HG03378 (cell line): ENCODE measurements at regions not wholly inside any gene's neighbourhood (a gene's known extent, or its start where the extent isn't known, plus 50 kb on each side); places are given as distances from the start of the nearest gene placed in this dataset.

Source experiments
- ATAC-seq: cut with Tn5 transposase; IDR thresholded peaks from one replicate; pipeline ENCODE4 v1.9.1; 2021; ENCODE audit warnings: mild to moderate bottlenecking, moderate library complexity; ENCODE audit not compliant: unreplicated experiment

DNA sequence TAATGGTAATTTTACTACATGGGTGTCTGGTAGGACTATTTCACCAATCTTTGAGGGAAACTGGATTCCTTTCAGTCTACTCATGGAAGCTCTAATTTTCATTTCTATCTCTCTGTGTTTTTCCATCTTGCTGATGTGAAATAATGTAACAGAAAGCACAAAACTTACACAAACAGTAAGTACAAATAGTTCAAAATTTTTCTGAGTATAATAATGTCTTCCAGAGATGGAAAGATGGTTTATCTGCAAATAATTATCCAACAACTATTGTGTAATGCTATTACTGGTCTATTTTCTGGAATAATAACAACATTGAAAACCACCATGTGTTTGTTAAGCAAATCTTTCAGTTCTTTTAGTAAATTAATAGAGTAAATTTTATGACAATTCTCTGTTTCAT, 565.8 kb upstream of the MGMT start:
- ATAC-seq = no peak

DNA sequence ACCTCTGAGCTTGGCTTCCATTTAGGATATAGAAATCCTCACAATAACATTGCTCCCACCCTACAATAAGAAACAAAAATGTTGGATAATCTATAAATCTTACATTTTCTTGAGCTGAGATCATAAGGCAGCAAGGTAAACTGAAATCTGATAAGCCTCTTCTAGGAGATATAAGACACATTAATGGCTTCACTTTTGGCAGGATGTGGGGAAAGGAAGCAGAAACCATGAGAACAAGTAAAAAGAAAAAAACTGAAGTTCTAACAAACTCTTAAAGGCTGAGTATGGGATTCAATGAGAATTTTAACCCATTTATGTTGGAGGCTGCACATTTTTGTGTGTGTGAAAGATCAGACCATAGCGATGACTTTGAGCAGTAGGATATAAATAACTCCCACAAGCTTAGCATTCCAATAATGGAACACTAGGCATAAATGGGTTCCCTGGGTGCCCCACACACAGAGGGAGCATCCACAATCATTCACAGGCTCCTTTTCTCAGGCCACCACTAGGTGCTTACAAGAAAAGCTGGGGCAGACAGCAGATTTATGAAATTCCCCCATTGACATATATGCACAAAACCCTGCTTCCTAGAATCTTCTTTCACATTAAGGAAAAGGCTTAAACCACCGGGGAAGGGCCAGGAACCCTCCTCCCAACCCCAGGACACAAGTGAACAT, 564.9 kb upstream of the MGMT start:
- ATAC-seq = no peak

DNA sequence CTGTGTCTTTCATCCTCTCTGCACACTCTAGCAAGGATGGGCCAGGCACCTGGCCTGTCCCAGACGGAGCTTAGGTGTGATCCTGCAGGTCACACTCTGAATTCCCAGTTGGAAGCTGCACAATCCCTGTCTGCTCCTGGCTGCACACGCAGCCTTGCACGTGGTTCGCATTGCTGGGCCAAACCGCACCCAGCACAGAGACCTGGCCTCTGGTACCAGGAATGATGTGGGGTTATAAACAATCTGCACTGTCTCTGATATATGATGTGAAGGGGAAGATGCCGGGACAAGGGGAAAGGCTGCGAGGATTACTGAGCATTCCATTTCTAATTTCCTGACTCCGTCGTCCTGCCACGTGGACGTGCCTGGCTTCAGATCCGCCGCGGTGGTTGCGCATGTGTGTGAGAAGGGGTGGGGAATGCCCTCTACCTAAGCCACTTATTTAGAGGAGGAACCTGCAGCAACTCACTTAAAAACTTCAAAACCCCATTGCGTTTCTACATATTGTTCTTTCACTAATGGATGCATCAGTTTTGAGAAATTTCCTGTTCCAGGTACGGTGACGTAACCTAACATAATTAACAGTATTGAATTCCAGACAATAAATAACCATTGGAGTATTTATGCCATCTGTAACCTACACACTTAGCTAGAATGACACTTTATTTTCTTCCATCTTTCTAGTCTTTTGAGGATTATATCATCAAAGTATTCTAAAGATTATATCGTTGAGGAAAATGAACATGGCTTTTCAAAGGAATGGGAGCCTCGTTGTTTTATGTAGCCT, 559.7 kb upstream of the MGMT start:
- no peak for ATAC-seq

DNA sequence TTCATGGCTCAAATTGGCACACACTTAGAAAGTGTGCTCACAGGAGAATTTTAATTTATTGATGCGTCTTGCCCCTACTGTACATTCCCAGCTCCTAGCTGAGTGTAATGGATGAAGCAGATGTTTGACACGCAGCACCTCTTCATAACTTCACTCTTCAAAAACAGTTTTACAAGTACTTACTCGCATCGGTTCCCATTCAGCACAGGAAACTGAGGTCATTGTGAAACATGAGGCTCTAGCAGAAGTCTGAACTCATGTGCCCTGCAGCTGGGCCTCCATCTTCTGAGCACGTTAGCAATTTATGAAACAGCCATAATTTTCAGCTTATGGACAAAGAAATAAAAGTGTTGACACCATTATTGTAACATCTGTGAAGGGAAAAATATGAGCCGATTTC, 558.9 kb upstream of the MGMT start:
- ATAC-seq = no peak

DNA sequence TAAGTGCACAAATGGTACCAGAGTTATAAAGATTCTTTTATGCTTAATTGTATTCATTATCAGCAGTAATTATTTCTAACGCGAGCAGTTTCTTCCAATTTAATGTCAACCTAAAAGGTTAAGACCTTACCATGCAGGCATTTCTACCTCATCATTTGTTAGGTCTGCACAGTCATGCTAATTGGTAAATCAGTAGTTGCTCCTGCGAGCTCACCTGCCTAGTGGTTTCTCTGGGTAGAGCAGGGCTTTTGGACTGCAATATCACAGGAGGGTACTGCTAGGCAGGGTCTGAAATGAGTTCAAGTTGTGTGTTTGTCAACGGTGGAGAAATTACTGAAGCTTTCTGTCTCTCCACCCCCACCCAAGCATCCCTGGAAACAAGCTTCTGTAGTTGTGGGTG, 558.5 kb upstream of the MGMT start:
- no peak for ATAC-seq

DNA sequence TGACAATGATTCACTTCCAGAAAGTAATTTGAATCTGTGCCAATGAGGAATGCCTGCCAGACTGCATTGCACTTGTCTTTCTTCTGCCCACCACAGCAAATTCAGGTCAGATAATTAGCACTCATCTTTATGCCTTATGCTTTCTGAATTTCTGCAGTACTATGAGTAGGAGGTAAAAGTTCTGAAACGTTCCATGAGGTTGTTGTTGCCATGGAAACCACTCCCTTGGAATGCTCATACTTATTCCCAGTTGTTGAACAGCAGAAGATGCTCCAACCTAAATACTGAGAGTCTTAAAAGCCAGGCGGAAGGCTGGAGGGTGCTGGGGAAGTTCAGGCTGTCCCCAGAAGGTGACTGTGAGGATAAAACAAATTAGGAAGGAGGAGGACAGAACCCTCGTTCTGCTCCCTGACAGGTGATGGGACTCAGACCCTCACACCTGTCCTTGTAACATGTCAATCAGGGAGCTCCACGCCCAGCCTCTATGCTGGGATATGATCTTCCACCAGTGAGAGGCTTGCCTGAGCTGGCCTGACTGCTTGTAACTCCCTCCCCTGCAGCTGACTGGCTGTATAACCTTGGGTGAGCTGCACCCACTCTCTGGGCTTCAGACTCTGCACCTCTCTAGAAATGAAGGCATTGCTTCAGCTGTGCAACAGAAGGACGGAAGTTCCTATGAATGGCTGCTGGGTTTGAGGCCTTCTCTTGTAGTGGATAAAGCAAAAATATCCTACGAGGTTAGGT, 554.3 kb upstream of the MGMT start:
- ATAC-seq = no peak

DNA sequence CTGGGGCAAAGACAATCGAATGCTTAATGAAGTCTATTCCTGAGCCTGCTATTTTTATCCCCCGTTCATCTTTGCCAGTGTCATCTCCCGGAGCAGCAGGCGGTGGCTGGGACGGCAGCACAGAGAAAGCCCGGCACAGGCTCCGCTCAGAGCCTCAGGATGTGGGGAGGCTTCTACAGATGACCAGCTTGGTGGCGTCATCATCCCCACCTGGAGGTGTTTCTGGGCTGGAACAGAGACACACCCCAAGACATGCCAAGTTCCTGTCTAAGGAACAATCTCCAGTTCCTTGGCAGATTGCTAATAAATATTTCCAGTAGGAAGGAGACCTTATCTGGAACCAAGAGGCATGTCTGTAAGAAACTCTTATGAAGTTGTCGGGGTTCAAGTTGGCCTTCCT, 552.4 kb upstream of the MGMT start:
- ATAC-seq = no peak

DNA sequence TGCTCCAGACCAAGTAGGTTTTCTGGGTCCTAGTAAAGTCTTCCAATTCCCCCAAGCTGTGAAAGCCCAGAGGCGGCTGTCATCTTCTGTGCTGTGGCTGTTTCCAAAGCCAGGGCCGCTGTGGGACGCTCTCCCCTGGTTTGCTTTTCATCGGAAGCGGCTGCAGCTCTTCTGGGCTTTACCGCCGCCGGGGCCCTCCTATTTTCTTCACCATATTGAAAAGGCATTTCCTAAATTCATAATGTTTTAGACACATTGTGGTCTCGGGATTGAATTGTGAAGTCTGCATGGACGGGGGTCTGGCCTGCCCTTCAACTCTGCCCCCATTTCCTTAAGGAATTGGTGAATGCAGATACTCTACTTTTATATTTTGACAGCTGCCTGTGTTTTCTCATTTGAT, 551.4 kb upstream of the MGMT start:
- no peak for ATAC-seq

DNA sequence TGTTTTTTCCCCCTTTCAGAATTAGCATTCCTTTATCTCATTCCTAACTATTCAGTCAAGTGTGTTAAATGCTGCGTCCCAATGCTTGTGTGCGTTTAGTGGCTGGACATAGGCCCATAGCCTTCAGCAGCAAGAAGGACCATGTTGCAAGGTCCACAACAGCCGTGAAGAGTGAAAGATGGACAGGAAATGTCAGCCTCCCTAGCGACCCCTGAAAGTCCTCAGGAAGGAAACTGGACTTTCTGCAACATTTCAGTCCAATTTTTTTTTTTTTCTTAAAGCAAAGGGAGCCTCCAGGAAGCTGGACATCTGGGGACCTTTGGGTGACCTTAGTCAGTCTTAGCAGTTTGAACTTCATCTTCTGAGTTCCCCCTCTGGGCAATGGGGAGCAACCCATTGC, 550.7 kb upstream of the MGMT start:
- no peak for ATAC-seq

DNA sequence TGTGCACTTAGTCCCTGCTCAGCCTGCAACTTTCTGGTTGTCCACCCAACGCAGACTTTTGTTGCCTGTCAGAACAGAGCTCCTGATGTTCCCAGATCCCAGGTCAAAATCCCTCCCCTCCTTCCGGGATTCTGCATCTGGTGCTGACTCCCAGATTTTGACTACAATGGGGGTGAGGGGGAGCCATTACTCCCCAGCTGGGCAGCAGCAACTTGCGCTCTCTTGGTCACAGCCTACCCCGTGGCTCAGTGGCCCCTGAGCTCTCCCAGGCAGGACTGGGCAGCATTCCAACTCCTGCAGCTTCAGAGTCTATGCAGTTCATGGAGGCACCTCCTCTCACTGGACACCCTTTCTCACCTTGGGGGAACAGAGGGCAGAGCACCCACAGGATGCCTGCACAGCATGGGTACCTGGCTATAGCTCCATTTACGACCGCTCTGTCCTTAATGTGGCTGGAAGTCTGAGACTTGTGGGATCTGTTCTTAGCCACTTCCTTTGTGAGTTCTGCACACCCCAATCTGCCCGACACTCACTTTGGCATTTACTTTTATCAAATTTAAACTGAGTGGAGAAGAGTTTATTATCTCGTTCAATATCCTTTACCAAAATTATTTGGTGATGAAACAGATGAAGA, 545.5 kb upstream of the MGMT start:
- no peak for ATAC-seq

DNA sequence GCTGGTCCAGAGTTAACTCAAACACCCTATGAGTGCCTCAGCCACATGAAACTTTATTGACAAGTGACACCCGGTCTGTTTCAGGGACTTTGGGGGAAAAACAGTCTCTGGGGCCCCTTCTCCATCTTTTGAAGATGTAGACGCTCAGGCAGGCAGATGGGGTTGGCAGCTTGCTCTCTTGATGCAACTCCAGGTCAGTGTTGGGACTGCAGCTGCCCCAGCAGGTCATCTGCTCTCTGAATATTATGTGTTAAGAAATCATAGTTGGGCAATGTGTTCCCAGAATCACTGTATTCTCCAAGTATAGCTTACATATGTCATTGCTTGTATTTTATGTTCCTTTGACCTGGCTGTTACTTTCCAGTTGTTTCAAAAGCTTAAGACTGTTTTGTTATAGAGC, 544.9 kb upstream of the MGMT start:
- no peak for ATAC-seq

DNA sequence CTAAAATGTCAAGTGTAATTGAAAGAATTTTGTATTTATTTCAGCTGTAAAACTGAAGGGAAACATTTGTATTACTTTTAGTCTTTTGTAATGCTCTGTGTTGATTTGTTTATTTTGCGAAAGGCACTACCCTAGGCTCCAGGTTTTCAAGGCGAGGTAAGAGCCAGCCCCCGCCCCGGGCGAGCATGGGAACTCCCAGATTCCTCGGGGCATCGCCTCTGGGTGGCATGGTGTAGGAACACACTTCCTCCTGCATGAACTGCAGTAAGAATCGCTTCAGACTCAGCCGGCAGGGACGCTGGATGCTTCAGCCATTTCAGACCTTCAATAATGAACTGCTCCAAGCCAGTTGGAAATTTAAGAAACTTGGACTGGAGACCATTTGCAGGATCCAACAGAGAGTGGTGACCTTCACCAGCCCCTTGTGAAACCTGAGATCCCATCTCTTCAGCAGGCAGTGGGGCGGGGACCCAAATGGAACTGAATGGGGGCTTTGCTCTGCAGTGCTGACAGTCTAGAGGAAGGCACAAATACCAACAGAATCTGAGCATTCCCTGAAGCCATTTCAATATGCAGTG, 544.3 kb upstream of the MGMT start:
- no peak for ATAC-seq

DNA sequence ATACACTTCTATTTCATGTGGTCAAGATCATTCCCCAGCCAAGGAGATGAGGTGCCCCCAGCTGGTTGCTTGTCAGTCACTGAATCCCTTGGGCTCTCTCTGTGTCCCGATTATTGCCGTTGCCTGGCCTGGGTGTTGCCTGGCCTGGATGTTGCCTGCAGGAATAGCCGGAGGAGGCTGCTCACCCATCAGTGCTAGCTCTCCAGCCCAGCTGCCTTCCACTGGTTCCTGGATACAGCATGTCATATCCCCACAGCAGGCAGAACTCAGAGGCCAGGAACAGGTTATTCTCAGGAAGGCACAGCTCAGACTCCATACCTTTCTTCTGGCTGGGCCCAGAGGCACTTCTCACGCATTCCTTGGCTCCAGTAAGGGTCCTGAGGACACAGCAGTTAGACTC, 542.1 kb upstream of the MGMT start:
- ATAC-seq = no peak

DNA sequence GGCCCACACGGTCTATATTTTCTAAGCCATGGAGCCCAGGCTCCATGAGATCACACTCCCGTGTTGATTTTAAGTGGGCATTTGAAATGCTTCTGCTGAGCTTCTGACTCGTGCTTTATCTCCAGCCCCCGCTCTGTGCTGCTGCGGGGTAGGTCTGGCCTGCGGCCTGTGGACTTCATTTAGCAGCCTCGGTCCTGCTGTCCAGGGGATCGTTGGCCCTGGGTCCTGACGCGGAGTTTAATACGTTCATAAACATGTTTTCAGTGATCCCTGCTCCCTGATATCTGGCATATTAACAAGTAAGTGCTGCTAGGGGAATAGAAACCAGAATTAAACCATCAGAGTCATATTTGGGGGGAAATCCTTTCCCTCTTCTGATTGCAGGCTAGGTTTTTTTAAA, 540.3 kb upstream of the MGMT start:
- no peak for ATAC-seq

DNA sequence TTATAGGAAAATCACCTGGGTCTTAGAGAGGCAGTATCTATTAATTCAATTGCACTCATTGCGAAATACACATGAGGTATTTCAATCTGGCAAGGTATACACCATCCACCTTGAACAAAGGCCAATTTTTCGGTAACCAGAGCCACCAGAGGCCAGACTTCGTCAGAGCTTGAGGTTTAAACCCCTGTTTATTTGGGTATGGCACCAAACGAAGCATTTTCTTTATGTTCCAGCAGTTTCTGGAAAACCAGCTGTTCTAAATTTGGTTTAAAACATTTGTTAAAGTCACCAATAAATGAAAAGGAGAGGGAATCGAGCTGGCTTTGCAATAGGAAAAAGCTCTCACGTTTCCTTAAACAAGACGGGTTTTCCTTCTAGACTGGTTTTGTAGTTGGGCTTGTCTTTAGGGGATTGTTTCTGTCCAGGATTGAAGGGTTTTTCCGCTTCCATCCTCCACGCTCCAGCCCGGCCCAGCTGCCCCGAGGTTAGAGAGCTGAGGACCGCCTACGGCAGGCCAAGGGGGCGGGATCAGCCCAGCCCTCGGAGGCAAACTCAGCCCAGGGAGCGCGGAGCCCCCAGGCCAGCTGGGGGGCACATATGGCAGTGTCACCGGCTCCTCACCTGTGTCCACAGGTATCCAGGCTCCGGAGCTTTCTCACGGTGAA, 539.4 kb upstream of the MGMT start:
- no peak for ATAC-seq

DNA sequence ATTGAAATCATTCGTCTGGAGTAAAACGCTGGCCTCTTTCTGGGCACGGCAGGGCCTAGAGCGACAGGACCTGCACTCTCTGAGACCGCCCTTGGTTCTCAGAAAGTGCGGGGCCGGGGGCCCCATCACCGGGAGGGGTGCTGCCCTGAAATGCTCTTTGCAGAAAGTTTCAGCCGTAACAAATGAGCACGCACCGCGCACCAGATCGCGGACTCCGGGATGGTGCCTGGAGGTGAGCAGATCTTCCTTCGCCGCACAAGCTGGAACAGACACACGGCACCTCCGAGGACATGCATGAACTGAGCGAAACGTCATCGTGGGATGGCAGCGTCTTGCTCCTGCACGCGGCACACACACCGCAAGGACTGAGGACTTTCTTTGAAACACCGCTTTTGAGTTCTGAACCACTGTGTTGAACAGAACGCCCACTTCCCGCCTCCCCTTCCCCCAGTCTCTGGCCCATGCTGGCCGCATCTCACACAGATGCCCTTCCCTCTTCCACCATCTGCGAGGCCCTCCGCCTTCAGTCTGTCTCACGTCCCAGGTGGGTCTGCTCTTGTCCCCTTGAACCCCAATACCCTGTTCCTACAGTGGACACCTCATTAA, 538.7 kb upstream of the MGMT start:
- no peak for ATAC-seq

DNA sequence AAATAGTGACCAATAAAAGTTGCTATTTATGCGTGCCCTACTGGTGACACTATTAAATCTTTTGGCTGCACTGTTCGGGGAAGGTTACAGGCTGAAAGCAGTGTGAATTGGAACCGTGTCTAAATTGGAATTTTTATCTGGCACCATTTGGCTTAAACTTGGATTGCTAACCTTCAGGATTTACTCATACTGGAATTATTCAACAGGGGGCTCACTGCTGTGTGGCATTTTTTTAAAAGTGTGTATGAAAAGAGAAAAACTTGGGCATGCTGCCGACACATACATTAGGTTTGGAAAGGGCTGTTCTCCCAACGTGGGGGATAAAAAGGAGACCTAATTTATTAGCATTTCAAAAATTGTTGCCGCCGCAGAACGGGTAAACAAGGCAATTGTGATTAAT, 537.9 kb upstream of the MGMT start:
- ATAC-seq = no peak

DNA sequence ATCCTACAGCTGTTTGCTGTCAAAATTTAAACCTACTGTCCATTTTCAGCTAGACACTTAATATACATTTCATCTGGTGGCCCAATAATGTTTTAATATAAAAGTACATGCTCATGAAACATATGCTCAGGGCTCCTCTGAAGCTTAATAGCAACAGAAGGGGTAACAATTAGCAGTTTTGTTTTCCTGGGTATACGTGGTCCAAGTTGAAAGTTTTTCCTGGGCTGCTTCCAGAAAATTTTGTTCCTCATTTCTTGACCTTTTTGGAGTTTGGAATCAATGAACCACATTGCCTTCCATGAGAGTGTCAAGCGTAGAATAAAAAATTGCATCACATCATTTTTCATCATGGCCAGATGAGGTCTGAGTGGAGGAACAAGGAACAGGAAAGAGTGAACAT, 537.3 kb upstream of the MGMT start:
- no peak for ATAC-seq

DNA sequence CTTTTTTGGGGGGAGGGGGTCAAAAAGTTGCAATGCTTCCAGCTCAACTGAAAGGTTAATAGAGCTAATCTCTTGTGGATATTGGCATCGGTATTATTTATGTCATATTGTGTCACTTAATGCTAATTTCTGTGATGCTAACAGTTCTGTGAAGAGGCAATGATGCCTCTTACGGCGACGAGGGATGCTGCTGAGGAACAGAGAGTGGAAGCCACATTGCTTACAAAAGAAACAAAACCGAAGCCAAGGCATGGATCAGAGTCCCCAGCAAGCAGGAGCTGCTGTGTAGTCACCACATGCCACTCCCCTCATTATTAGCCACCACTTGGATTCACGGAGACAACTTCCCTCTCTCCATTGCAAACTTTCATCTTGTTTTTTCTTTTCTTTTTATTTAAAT, 536.5 kb upstream of the MGMT start:
- no peak for ATAC-seq

DNA sequence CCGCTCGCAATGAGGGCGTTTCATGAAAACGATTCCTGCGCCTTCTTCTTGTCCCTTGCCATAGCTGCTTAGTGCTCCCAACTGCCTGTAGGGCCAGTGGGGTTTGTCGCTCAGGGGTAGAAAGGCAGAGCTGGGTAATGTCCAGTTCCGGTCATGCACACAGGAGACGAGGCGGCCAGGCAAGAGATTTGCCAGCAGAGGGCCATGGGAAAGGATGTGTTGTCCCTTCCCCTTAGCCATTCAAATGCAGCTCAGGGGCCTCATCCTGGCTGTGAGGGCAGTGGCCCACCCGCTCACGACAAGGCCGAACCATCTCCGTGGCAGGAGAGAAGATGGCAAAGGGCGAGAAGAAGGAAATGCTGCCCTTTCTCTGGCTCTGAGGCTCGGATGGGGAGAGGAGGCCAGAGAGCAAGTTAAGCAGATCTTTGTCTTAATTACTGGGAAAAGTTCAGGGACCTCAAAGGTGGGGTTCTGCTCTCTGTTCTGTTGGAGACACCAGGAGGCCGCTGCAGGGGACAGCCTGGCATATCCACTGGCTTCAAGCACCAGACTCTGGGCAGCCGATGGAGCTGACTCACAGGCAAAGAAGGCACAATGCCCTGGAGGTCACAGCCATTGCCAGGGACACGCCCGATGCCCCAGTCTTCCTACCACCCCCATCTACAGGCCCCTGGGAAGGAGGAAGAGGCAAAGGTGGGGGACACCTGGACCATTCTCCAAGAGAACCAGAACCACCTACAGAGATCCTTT, 534.8 kb upstream of the MGMT start:
- ATAC-seq = no peak
